ENCODE measurements at regions not wholly inside any gene's neighbourhood (a gene's known extent, or its start where the extent isn't known, plus 50 kb on each side); places are given as distances from the start of the nearest gene placed in this dataset.

DNA sequence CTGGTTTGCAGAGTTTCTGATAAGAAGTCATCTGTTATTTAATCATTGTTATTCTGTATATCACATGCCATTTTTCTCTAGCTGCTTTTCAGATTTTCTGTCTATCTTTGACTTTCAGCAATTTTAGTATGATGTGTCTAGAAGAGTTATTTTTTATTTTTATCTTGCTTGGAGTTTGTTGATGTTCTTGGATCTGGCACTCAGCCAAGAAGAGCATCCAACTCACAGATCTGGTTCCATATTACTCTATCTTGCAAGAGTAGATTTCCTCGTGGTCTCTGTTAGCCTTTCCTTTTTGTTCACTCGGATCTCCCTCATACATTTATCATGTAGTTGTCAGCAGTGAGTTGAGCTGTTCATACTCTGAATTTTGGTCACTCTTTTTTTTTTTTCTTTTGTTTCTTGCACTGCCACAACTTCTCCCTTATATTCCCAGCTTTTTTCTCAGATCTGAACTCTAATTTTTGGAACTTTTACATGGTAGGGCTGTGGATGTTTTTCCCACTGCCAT lies 54.8 kb upstream of the CALCR start:
- Histone ChIP-seq H3K27ac (no peak overlapping the region), H3K4me3 (no peak overlapping the region), H3K36me3 (no peaks in the 10 kb centered on the region), H3K27me3 (replicated peaks in 1 of 7) (no peaks in the 10 kb centered on the region), H3K4me1 (no peaks in the 10 kb centered on the region), H3K9me3 (peaks cover 0 to 6% (median 0%) of the 10 kb centered on the region in 8 donors)
- TF ChIP-seq, protein P1, sequence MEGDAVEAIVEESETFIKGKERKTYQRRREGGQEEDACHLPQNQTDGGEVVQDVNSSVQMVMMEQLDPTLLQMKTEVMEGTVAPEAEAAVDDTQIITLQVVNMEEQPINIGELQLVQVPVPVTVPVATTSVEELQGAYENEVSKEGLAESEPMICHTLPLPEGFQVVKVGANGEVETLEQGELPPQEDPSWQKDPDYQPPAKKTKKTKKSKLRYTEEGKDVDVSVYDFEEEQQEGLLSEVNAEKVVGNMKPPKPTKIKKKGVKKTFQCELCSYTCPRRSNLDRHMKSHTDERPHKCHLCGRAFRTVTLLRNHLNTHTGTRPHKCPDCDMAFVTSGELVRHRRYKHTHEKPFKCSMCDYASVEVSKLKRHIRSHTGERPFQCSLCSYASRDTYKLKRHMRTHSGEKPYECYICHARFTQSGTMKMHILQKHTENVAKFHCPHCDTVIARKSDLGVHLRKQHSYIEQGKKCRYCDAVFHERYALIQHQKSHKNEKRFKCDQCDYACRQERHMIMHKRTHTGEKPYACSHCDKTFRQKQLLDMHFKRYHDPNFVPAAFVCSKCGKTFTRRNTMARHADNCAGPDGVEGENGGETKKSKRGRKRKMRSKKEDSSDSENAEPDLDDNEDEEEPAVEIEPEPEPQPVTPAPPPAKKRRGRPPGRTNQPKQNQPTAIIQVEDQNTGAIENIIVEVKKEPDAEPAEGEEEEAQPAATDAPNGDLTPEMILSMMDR (IDR thresholded peaks at IDR 0.05 in 8 of 11, conservative IDR thresholded peaks at IDR 0.05 in 3 of 11), result no peak
- TF ChIP-seq POLR2A (IDR thresholded peaks at IDR 0.05) (no peak), POLR2AphosphoS5 (IDR thresholded peaks at IDR 0.05) (no peak)
- no peak for DNase-seq
- 25 to 46% (median 27%) methylated on average over 2 of the region's 2 CpGs for WGBS, 5 donors
- intact Hi-C loops (cut with DNase I; ENCODE audit: low total_unique reads), result no loop called here

DNA sequence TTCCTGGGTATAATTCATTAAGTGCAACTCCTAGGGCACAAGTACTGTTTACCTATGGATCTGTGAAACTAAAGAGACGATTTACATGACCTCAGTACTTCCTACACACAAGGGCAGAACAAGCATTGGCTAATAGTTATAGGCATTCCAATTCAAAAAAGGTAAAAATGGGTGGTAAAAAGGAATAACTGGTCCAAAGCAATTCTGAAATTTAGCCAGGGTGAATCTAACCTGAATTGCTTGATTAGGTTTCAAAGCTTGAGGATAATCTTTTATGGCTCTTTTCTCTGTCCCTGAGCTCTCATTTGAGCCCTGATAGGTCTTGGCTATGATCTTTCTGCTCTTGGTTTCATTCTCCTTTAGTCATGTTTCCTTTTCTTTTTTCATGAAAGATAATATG lies 52.3 kb upstream of the CALCR start:
- 32 to 62% (median 34%) methylated on average over 1 of the region's 1 CpG for WGBS, 5 donors
- no peak for DNase-seq
- no peaks in the 10 kb centered on the region for H3K36me3 ChIP-seq

More for the DNA sequence above, 52.3 kb upstream of the CALCR start:
- intact Hi-C loops (cut with DNase I; ENCODE audit: low total_unique reads), result no loop called here
- Histone ChIP-seq H3K4me1 (no peaks in the 10 kb centered on the region), H3K27ac (no peak overlapping the region), H3K4me3 (no peak overlapping the region), H3K9me3 (peaks cover 0 to 6% (median 0%) of the 10 kb centered on the region in 8 donors), H3K27me3 (replicated peaks in 1 of 7) (no peaks in the 10 kb centered on the region)
- TF ChIP-seq, protein P1 (IDR thresholded peaks at IDR 0.05 in 8 of 11, conservative IDR thresholded peaks at IDR 0.05 in 3 of 11), result no peak
- TF ChIP-seq POLR2AphosphoS5 (IDR thresholded peaks at IDR 0.05), result no peak
- TF ChIP-seq POLR2A (IDR thresholded peaks at IDR 0.05), result no peak

Small RNAs in the stretch of these regions (microRNA-seq; reads per million reads assigned to microRNA genes)
- 0 reads per million in 3 donors for gene MIR4652

Small RNAs in the stretch of these regions (small RNA-seq; reads per million reads assigned to genes)
- gene AC002075.2, result 0 reads per million in 4 donors
- 0 reads per million in 4 donors for gene MIR4652

Data from spleen (tissue), 11 donors.